Activated naive CD8-positive, alpha-beta T cell treated with anti-CD3 and anti-CD28 coated beads, Interleukin-2, amount 10 ng/mL, durations not matched to agents 7 days and 5 days (primary cell): ENCODE measurements at regions not wholly inside any gene's neighbourhood (a gene's known extent, or its start where the extent isn't known, plus 50 kb on each side); places are given as distances from the start of the nearest gene placed in this dataset.

Experiments used
- ATAC-seq: fragments of 150-1000 bp; cut with Tn5 transposase; one replicate; pipeline ENCODE4 v1.10.0; 2021; ENCODE audit warnings: low read depth, moderate library complexity
- POLR2A ChIA-PET: fragments of 350-600 bp; sonication (Branson Sonifier 250); formaldehyde crosslinking; loops from one replicate; lab custom pipeline; 2021; ENCODE audit warnings: antibody characterized with exemption; lab: Charles Lee
- DNase-seq: peaks from one replicate; pipeline ENCODE4 v3.0.0; 2021
- H3K27ac Mint-ChIP-seq: one replicate; pipeline ENCODE4 v1.8.0; 2022; ENCODE audit warnings: mild to moderate bottlenecking, mixed read lengths
- H3K27me3 Mint-ChIP-seq: one replicate; pipeline ENCODE4 v1.8.0; 2022; ENCODE audit warnings: mild to moderate bottlenecking, moderate library complexity, mixed read lengths
- H3K36me3 Mint-ChIP-seq: one replicate; pipeline ENCODE4 v1.8.0; 2021; ENCODE audit warnings: mild to moderate bottlenecking, mixed read lengths
- H3K4me1 Mint-ChIP-seq: one replicate; pipeline ENCODE4 v1.8.0; 2021; ENCODE audit warnings: mixed read lengths
- H3K4me3 Mint-ChIP-seq: one replicate; pipeline ENCODE4 v1.8.0; 2022; ENCODE audit warnings: mild to moderate bottlenecking, moderate library complexity, mixed read lengths
- H3K9me3 Mint-ChIP-seq: one replicate; pipeline ENCODE4 v1.8.0; 2021; ENCODE audit warnings: mixed read lengths

GRCh38 chr3:106276151-106276550 is 407.3 kb upstream of the CBLB start:
- DNase-seq (no peak), ATAC-seq (no peak)
- Mint-ChIP-seq H3K36me3 (peaks cover 19% of the 10 kb centered on the region), H3K9me3 (peaks cover 18% of the 10 kb centered on the region), H3K27me3 (no peaks in the 10 kb centered on the region), H3K27ac (no peak overlapping the region), H3K4me1 (peaks cover 12% of the 10 kb centered on the region), H3K4me3 (no peak overlapping the region)
- POLR2A ChIA-PET: no interaction called here

- H3K9me3 Mint-ChIP-seq: peaks cover 18% of the 10 kb centered on the region
- H3K27me3 Mint-ChIP-seq: no peaks in the 10 kb centered on the region
- H3K27ac Mint-ChIP-seq: no peak overlapping the region
- no peak overlapping the region for H3K4me3 Mint-ChIP-seq
- POLR2A ChIA-PET: no interaction called here
- peaks cover 12% of the 10 kb centered on the region for H3K4me1 Mint-ChIP-seq
- no peak for DNase-seq
- peaks cover 19% of the 10 kb centered on the region for H3K36me3 Mint-ChIP-seq
- no peak for ATAC-seq
Measured at GRCh38 chr3:106276755-106277612, 408.2 kb upstream of the CBLB start.

GRCh38 chr3:106277731-106278130 is 408.9 kb upstream of the CBLB start:
- Mint-ChIP-seq H3K4me1 (peaks cover 12% of the 10 kb centered on the region), H3K27ac (no peak overlapping the region), H3K9me3 (peaks cover 18% of the 10 kb centered on the region), H3K4me3 (no peak overlapping the region), H3K36me3 (peaks cover 21% of the 10 kb centered on the region), H3K27me3 (no peaks in the 10 kb centered on the region)
- DNase-seq: no peak
- POLR2A ChIA-PET: no interaction called here
- no peak for ATAC-seq

- Mint-ChIP-seq H3K27ac (no peak overlapping the region), H3K4me1 (peaks cover 8% of the 10 kb centered on the region), H3K9me3 (peaks cover 12% of the 10 kb centered on the region), H3K36me3 (peaks cover 11% of the 10 kb centered on the region), H3K27me3 (no peaks in the 10 kb centered on the region), H3K4me3 (no peak overlapping the region)
- DNase-seq (no peak), ATAC-seq (no peak)
- POLR2A ChIA-PET: no interaction called here
Measured at GRCh38 chr3:106281221-106281620, 412.4 kb upstream of the CBLB start.

- Mint-ChIP-seq H3K36me3 (peaks cover 12% of the 10 kb centered on the region), H3K9me3 (peaks cover 12% of the 10 kb centered on the region), H3K27me3 (no peaks in the 10 kb centered on the region), H3K4me3 (no peak overlapping the region), H3K27ac (no peak overlapping the region), H3K4me1 (no peaks in the 10 kb centered on the region)
- no peak for ATAC-seq
- POLR2A ChIA-PET: no interaction called here
- no peak for DNase-seq
Measured at GRCh38 chr3:106282943-106283342, 414.1 kb upstream of the CBLB start.

- ATAC-seq: no peak
Measured at GRCh38 chr3:106288781-106289180, 420.0 kb upstream of the CBLB start.

GRCh38 chr3:106290304-106290997 is 421.6 kb upstream of the CBLB start:
- Mint-ChIP-seq H3K9me3 (peaks cover 5% of the 10 kb centered on the region), H3K27ac (peak overlapping the region; percentile 81), H3K4me3 (peak overlapping the region; percentile 12), H3K36me3 (peaks cover 11% of the 10 kb centered on the region), H3K4me1 (peaks cover 10% of the 10 kb centered on the region), H3K27me3 (no peaks in the 10 kb centered on the region)
- POLR2A ChIA-PET: no interaction called here
- ATAC-seq: peak; percentile 63
- no peak for DNase-seq

More at GRCh38 chr3:106288781-106289180, 420.0 kb upstream of the CBLB start:
- Mint-ChIP-seq H3K4me3 (no peak overlapping the region), H3K9me3 (peaks cover 7% of the 10 kb centered on the region), H3K36me3 (peaks cover 13% of the 10 kb centered on the region), H3K27ac (no peak overlapping the region), H3K27me3 (no peaks in the 10 kb centered on the region), H3K4me1 (peaks cover 10% of the 10 kb centered on the region)
- POLR2A ChIA-PET: no interaction called here
- DNase-seq: no peak

- Mint-ChIP-seq H3K36me3 (peaks cover 7% of the 10 kb centered on the region), H3K4me3 (no peak overlapping the region), H3K4me1 (peaks cover 11% of the 10 kb centered on the region), H3K27me3 (no peaks in the 10 kb centered on the region), H3K27ac (no peak overlapping the region), H3K9me3 (peaks cover 8% of the 10 kb centered on the region)
- POLR2A ChIA-PET: no interaction called here
- no peak for ATAC-seq
- DNase-seq: no peak
Measured at GRCh38 chr3:106293161-106293560, 424.3 kb upstream of the CBLB start.

GRCh38 chr3:106294121-106294520 is 425.3 kb upstream of the CBLB start:
- DNase-seq (no peak), ATAC-seq (no peak)
- H3K27me3 Mint-ChIP-seq: no peaks in the 10 kb centered on the region
- no peak overlapping the region for H3K4me3 Mint-ChIP-seq
- peaks cover 8% of the 10 kb centered on the region for H3K9me3 Mint-ChIP-seq
- H3K36me3 Mint-ChIP-seq: peaks cover 9% of the 10 kb centered on the region
- POLR2A ChIA-PET: no interaction called here
- H3K4me1 Mint-ChIP-seq: peaks cover 11% of the 10 kb centered on the region
- no peak overlapping the region for H3K27ac Mint-ChIP-seq

- peaks cover 5% of the 10 kb centered on the region for H3K36me3 Mint-ChIP-seq
- DNase-seq (no peak), ATAC-seq (no peak)
- H3K27me3 Mint-ChIP-seq: no peaks in the 10 kb centered on the region
- POLR2A ChIA-PET: no interaction called here
- H3K4me3 Mint-ChIP-seq: no peak overlapping the region
- peaks cover 10% of the 10 kb centered on the region for H3K4me1 Mint-ChIP-seq
- H3K9me3 Mint-ChIP-seq: peaks cover 10% of the 10 kb centered on the region
- H3K27ac Mint-ChIP-seq: no peak overlapping the region
Measured at GRCh38 chr3:106296062-106296461, 427.2 kb upstream of the CBLB start.

- DNase-seq: no peak
- H3K4me3 Mint-ChIP-seq: no peak overlapping the region
Measured at GRCh38 chr3:106299300-106300098, 430.7 kb upstream of the CBLB start.

GRCh38 chr3:106302451-106303221 is 433.8 kb upstream of the CBLB start:
- Mint-ChIP-seq H3K4me3 (peak overlapping the region; percentile 0), H3K4me1 (peaks cover 14% of the 10 kb centered on the region), H3K27me3 (no peaks in the 10 kb centered on the region), H3K9me3 (peaks cover 8% of the 10 kb centered on the region), H3K27ac (peak overlapping the region; percentile 10), H3K36me3 (peaks cover 9% of the 10 kb centered on the region)
- no peak for DNase-seq
- POLR2A ChIA-PET: no interaction called here
- ATAC-seq: peak; percentile 86

More at GRCh38 chr3:106299300-106300098, 430.7 kb upstream of the CBLB start:
- H3K36me3 Mint-ChIP-seq: peaks cover 7% of the 10 kb centered on the region
- H3K27me3 Mint-ChIP-seq: no peaks in the 10 kb centered on the region
- H3K4me1 Mint-ChIP-seq: peaks cover 14% of the 10 kb centered on the region
- H3K9me3 Mint-ChIP-seq: peaks cover 10% of the 10 kb centered on the region
- ATAC-seq: no peak
- POLR2A ChIA-PET: no interaction called here
- peak overlapping the region; percentile 26 for H3K27ac Mint-ChIP-seq

- peaks cover 11% of the 10 kb centered on the region for H3K4me1 Mint-ChIP-seq
- H3K27ac Mint-ChIP-seq: no peak overlapping the region
- no peaks in the 10 kb centered on the region for H3K27me3 Mint-ChIP-seq
- H3K4me3 Mint-ChIP-seq: no peak overlapping the region
- DNase-seq (no peak), ATAC-seq (no peak)
- H3K9me3 Mint-ChIP-seq: peaks cover 6% of the 10 kb centered on the region
- POLR2A ChIA-PET: no interaction called here
- peaks cover 6% of the 10 kb centered on the region for H3K36me3 Mint-ChIP-seq
Measured at GRCh38 chr3:106303766-106304165, 435.0 kb upstream of the CBLB start.
